H1 (cell line): ENCODE measurements at regions not wholly inside any gene's neighbourhood (a gene's known extent, or its start where the extent isn't known, plus 50 kb on each side); places are given as distances from the start of the nearest gene placed in this dataset.

ENCODE experiments used
- CTCF ChIA-PET: fragments of 300-600 bp; sonication (Branson Sonifier 250); formaldehyde crosslinking; loops from one replicate; lab custom pipeline; 2021; ENCODE audit not compliant: partially characterized antibody; lab: Charles Lee
- POLR2A ChIA-PET: fragments of 300-600 bp; sonication (Branson Sonifier 250); formaldehyde crosslinking; loops from one replicate; lab custom pipeline; 2021; ENCODE audit warnings: inconsistent platforms; ENCODE audit not compliant: partially characterized antibody; lab: Charles Lee
- DNase-seq, 2 experiments: peaks; one replicate each; pipeline versions ENCODE4 v3.0.0 to v3.0.0-alpha.2; 2010 to 2022; ENCODE audit warnings: low spot score in 2 of 2, low read depth in 1 of 2, mixed read lengths in 1 of 2
- FAIRE-seq: peaks from 2 replicates; lab custom pipeline; 2011; peaks lifted over from hg19 to GRCh38; lab: Jason Lieb, UNC
- H2AFZ ChIP-seq: 2 replicates; pipeline ENCODE4 v1.8.1; 2012; ENCODE audit warnings: low read length, inconsistent platforms
- H2AK5ac ChIP-seq: 2 replicates; pipeline ENCODE4 v1.6.1; 2013; ENCODE audit warnings: low read depth, low read length
- H2BK120ac ChIP-seq: replicated peaks from 2 replicates; pipeline ENCODE3; 2013; ENCODE audit warnings: low read depth, low read length, inconsistent platforms
- H2BK12ac ChIP-seq: 2 replicates; pipeline ENCODE4 v1.6.1; 2013; ENCODE audit warnings: low read depth, low read length
- H2BK15ac ChIP-seq: 2 replicates; pipeline ENCODE4 v1.6.1; 2013; ENCODE audit warnings: low read length
- H2BK20ac ChIP-seq: 2 replicates; pipeline ENCODE4 v1.6.1; 2013; ENCODE audit warnings: low read length
- H2BK5ac ChIP-seq: 2 replicates; pipeline ENCODE4 v1.6.1; 2013; ENCODE audit warnings: low read depth, low read length
- H3K14ac ChIP-seq: 2 replicates; pipeline ENCODE4 v1.6.1; 2013; ENCODE audit warnings: inconsistent platforms; ENCODE audit not compliant: insufficient read length
- H3K18ac ChIP-seq: 2 replicates; pipeline ENCODE4 v1.6.1; 2013; ENCODE audit warnings: low read length; ENCODE audit errors: extremely low read depth
- H3K23ac ChIP-seq: 2 replicates; pipeline ENCODE4 v1.6.1; 2013; ENCODE audit warnings: inconsistent platforms; ENCODE audit not compliant: insufficient read length
- H3K23me2 ChIP-seq: 2 replicates; pipeline ENCODE4 v1.6.1; 2013; ENCODE audit warnings: low read depth, low read length
- H3K27ac ChIP-seq: 2 replicates; pipeline ENCODE4 v1.6.1; 2011; ENCODE audit warnings: low read depth, low read length, inconsistent platforms
- H3K27me3 ChIP-seq, 4 experiments: replicated peaks in 1 of 4; 1 replicate in 1 of 4; 2 replicates in 3 of 4; pipeline versions ENCODE4 v1.6.1 to v1.8.1; 2011 to 2013; ENCODE audit warnings: low read length in 3 of 4, mild to moderate bottlenecking in 3 of 4, inconsistent platforms in 2 of 4, mixed read lengths in 2 of 4, moderate library complexity in 1 of 4; ENCODE audit not compliant: control insufficient read depth in 3 of 4, insufficient read depth in 3 of 4; ENCODE audit errors: extremely low read depth in 1 of 4
- H3K36me3 ChIP-seq, 4 experiments: 2 replicates each; pipeline versions ENCODE4 v1.6.1 to v1.8.1; 2011 to 2013; ENCODE audit warnings: mild to moderate bottlenecking in 4 of 4, low read length in 3 of 4, moderate library complexity in 2 of 4, control low read depth in 1 of 4, inconsistent platforms in 1 of 4; ENCODE audit not compliant: insufficient read depth in 4 of 4, control insufficient read depth in 2 of 4
- H3K4ac ChIP-seq: replicated peaks from 2 replicates; pipeline ENCODE3; 2013; ENCODE audit warnings: low read length, low read depth, mixed read lengths, inconsistent platforms; ENCODE audit not compliant: insufficient read length
- H3K4me1 ChIP-seq, 4 experiments: replicated peaks in 1 of 4; 1 replicate in 1 of 4; 2 replicates in 3 of 4; pipeline versions ENCODE4 v1.6.1 to v1.8.1; 2011 to 2013; ENCODE audit warnings: low read length in 3 of 4, inconsistent platforms in 2 of 4, mixed read lengths in 1 of 4; ENCODE audit not compliant: insufficient read depth in 4 of 4, control insufficient read depth in 3 of 4
- H3K4me2 ChIP-seq, 2 experiments: 2 replicates each; pipeline versions ENCODE4 v1.6.1 to v1.8.1; 2011 to 2013; ENCODE audit warnings: low read depth in 2 of 2, low read length in 2 of 2, control low read depth in 1 of 2, inconsistent platforms in 1 of 2, mild to moderate bottlenecking in 1 of 2; ENCODE audit not compliant: insufficient read depth in 1 of 2
- H3K4me3 ChIP-seq, 4 experiments: fragments of 200-600, 300-600 bp in 1 of 4; sonication (generic), shearing (Covaris generic), sonication (Bioruptor Twin) in 1 of 4; 2 replicates each; pipeline versions ENCODE4 v1.5.1 to v1.8.1; 2011 to 2016; ENCODE audit warnings: low read length in 4 of 4, low read depth in 3 of 4, control low read depth in 2 of 4, inconsistent platforms in 2 of 4, mild to moderate bottlenecking in 2 of 4, mixed read lengths in 1 of 4, moderate library complexity in 1 of 4; ENCODE audit not compliant: insufficient read depth in 2 of 4; ENCODE audit errors: extremely low read depth in 1 of 4
- H3K56ac ChIP-seq: replicated peaks from 2 replicates; pipeline ENCODE3; 2013; ENCODE audit warnings: low read depth, mild to moderate bottlenecking, mixed read lengths, low read length, inconsistent platforms; ENCODE audit not compliant: insufficient read length
- H3K79me1 ChIP-seq: 2 replicates; pipeline ENCODE4 v1.6.1; 2013; ENCODE audit warnings: low read depth, low read length, control low read depth
- H3K79me2 ChIP-seq, 2 experiments: 2 replicates each; pipeline versions ENCODE4 v1.6.1 to v1.8.1; 2012 to 2013; ENCODE audit warnings: low read length in 2 of 2, mild to moderate bottlenecking in 2 of 2, inconsistent platforms in 1 of 2; ENCODE audit not compliant: insufficient read depth in 2 of 2, control insufficient read depth in 1 of 2
- H3K9ac ChIP-seq, 4 experiments: replicated peaks in 1 of 4; 1 replicate in 1 of 4; 2 replicates in 3 of 4; pipeline versions ENCODE4 v1.6.1 to v1.8.1; 2011 to 2013; ENCODE audit warnings: low read depth in 3 of 4, low read length in 3 of 4, control low read depth in 2 of 4, mild to moderate bottlenecking in 2 of 4, moderate library complexity in 2 of 4, inconsistent platforms in 1 of 4; ENCODE audit errors: extremely low read depth in 1 of 4
- H3K9me3 ChIP-seq, 2 experiments: 2 replicates each; pipeline versions ENCODE4 v1.6.1 to v1.8.1; 2012 to 2013; ENCODE audit warnings: mild to moderate bottlenecking in 2 of 2, moderate library complexity in 2 of 2, control low read depth in 1 of 2, inconsistent platforms in 1 of 2, low read depth in 1 of 2, low read length in 1 of 2, mixed read lengths in 1 of 2; ENCODE audit not compliant: insufficient read depth in 2 of 2
- H4K20me1 ChIP-seq, 2 experiments: replicated peaks in 1 of 2; 2 replicates each; pipeline versions ENCODE3 to v1.8.1; 2011 to 2013; ENCODE audit warnings: inconsistent platforms in 2 of 2, low read length in 2 of 2, mild to moderate bottlenecking in 1 of 2; ENCODE audit not compliant: insufficient read depth in 2 of 2, control insufficient read depth in 1 of 2
- H4K5ac ChIP-seq: 2 replicates; pipeline ENCODE4 v1.6.1; 2013; ENCODE audit warnings: low read length, low read depth, mixed read lengths, inconsistent platforms; ENCODE audit not compliant: insufficient read length
- H4K8ac ChIP-seq: 2 replicates; pipeline ENCODE4 v1.8.0; 2013; ENCODE audit warnings: mild to moderate bottlenecking, moderate library complexity, low read length, inconsistent platforms; ENCODE audit not compliant: insufficient read depth; ENCODE audit errors: extremely low read depth
- H4K91ac ChIP-seq: replicated peaks from 2 replicates; pipeline ENCODE3; 2013; ENCODE audit warnings: low read length, mixed read lengths, inconsistent platforms; ENCODE audit not compliant: insufficient read length
- CHD2 ChIP-seq: IDR thresholded peaks from 2 replicates; pipeline ENCODE4 v1.6.1; 2012; ENCODE audit warnings: low read length, improper control_type of control experiment
- EP300 ChIP-seq, 2 experiments: IDR thresholded peaks; 1 replicate in 1 of 2; 2 replicates in 1 of 2; pipeline ENCODE4 v1.6.1; 2011 to 2012; ENCODE audit warnings: low read depth in 2 of 2, low read length in 2 of 2, mild to moderate bottlenecking in 2 of 2, borderline replicate concordance in 1 of 2, inconsistent platforms in 1 of 2, moderate library complexity in 1 of 2
- FOSL1 ChIP-seq: IDR thresholded peaks from 2 replicates; pipeline ENCODE4 v1.6.1; 2011; ENCODE audit warnings: mild to moderate bottlenecking, low read depth, low read length, moderate library complexity; ENCODE audit not compliant: insufficient read depth
- HDAC2 ChIP-seq, 2 experiments: fragments of 300-600 bp in 1 of 2; sonication (generic) in 1 of 2; IDR thresholded peaks; 2 replicates each; pipeline ENCODE4 v1.6.1; 2011 to 2012; ENCODE audit warnings: low read depth in 2 of 2, low read length in 2 of 2, mild to moderate bottlenecking in 2 of 2, moderate library complexity in 2 of 2, borderline replicate concordance in 1 of 2, inconsistent platforms in 1 of 2
- MAFK ChIP-seq: IDR thresholded peaks from 2 replicates; pipeline ENCODE4 v1.6.1; 2012; ENCODE audit warnings: low read depth, mild to moderate bottlenecking, improper control_type of control experiment, low read length
- RNF2 ChIP-seq: fragments of 200-900, 300-1000 bp; sonication (generic); IDR thresholded peaks from 2 replicates; pipeline ENCODE4 v1.7.1; 2016; ENCODE audit warnings: borderline replicate concordance, low read depth, mild to moderate bottlenecking, antibody characterized with exemption, low read length; ENCODE audit not compliant: poor library complexity, severe bottlenecking; ENCODE audit errors: missing control alignments
- SIN3A ChIP-seq, 2 experiments: IDR thresholded peaks in 1 of 2; conservative IDR thresholded peaks in 1 of 2; 2 replicates each; pipeline ENCODE4 v1.6.1; 2011 to 2012; ENCODE audit warnings: low read length in 2 of 2, improper control_type of control experiment in 1 of 2, low read depth in 1 of 2, mild to moderate bottlenecking in 1 of 2
- SIRT6 ChIP-seq: IDR thresholded peaks from one replicate; pipeline ENCODE4 v1.7.1; 2012; ENCODE audit warnings: low read length, inconsistent platforms
- SIX5 ChIP-seq: IDR thresholded peaks from 2 replicates; pipeline ENCODE4 v1.6.1; 2011; ENCODE audit warnings: mild to moderate bottlenecking, low read depth, low read length
- TAF1 ChIP-seq: IDR thresholded peaks from 2 replicates; pipeline ENCODE4 v1.6.1; 2011; ENCODE audit warnings: mild to moderate bottlenecking, low read depth, low read length
- ZNF274 ChIP-seq: IDR thresholded peaks from 2 replicates; pipeline ENCODE4 v1.7.0; 2012; ENCODE audit warnings: low read length, borderline replicate concordance; ENCODE audit errors: extremely low read depth
- WGBS, 2 experiments: shearing (Covaris generic) in 1 of 2; methylation state at CpG; one replicate each; pipeline versions ENCODE4 v1.1.6 to v1.1.7; 2013 to 2015; ENCODE audit warnings: low lambda C conversion rate in 2 of 2, mixed read lengths in 2 of 2, inconsistent platforms in 1 of 2, low coverage in 1 of 2, missing lambda C conversion rate in 1 of 2; ENCODE audit not compliant: insufficient replicate concordance in 2 of 2, insufficient coverage in 1 of 2, insufficient read length in 1 of 2; ENCODE audit errors: extremely low coverage in 1 of 2, missing lambda C conversion rate in 1 of 2; 5-methylcytosine and 5-hydroxymethylcytosine counted together
- TF ChIP-seq, protein P1 (sequence below): IDR thresholded peaks from 2 replicates; pipeline ENCODE4 v1.6.1; 2011; ENCODE audit warnings: low read length, improper control_type of control experiment
- TF ChIP-seq, protein P2 (sequence below): IDR thresholded peaks from 2 replicates; pipeline ENCODE4 v1.6.1; 2011; ENCODE audit warnings: low read depth, mild to moderate bottlenecking, low read length; ENCODE audit not compliant: insufficient read depth

DNA sequence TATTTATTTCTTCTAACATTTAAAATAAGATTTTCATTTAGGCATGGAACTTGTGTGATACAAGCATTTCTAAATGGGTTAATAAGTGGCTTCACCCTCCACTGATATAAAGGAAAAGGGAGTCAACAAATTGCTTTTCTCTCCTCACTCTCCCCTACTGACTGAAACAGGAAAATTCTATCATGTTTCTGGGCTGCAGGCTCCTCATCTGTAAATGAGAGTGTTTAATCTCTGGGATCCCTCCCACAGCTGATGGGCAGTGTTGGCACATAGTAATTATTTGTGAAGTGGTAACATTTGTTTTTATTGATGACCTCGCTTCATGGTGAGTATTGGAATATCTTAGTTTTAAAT, 69.8 kb upstream of the WARS2 start:
- Histone ChIP-seq H4K20me1 (no peaks in the 10 kb centered on the region), H3K14ac (no peak overlapping the region), H3K79me2 (no peaks in the 10 kb centered on the region), H4K91ac (no peak overlapping the region), H4K8ac (no peak overlapping the region), H3K4ac (no peak overlapping the region), H3K23ac (no peak overlapping the region), H3K56ac (no peak overlapping the region), H3K4me1 (no peaks in the 10 kb centered on the region), H3K18ac (no peak overlapping the region), H3K4me2 (no peak overlapping the region), H2BK5ac (no peak overlapping the region), H4K5ac (no peak overlapping the region), H2BK12ac (no peak overlapping the region), H3K27me3 (no peaks in the 10 kb centered on the region), H3K79me1 (no peaks in the 10 kb centered on the region), H2AK5ac (no peak overlapping the region), H2BK15ac (no peak overlapping the region), H3K4me3 (no peak overlapping the region), H3K9me3 (no peaks in the 10 kb centered on the region), H2BK120ac (no peak overlapping the region), H2BK20ac (no peak overlapping the region), H3K27ac (no peak overlapping the region), H2AFZ (no peak overlapping the region), H3K36me3 (no peaks in the 10 kb centered on the region), H3K9ac (no peak overlapping the region), H3K23me2 (no peaks in the 10 kb centered on the region)
- WGBS, 2 experiments: 82% methylated on average over 1 of the region's 1 CpG; no CpG with 5 or more reads in 1 of the 2 experiments
- POLR2A ChIA-PET: no interaction called here
- FAIRE-seq (no peak), DNase-seq (no peak)
- CTCF ChIA-PET: no interaction called here
- TF ChIP-seq TAF1: no peak
- TF ChIP-seq HDAC2 (IDR thresholded peaks at IDR 0.05; ENCODE audit: borderline replicate concordance in 1 of 2, low read depth in 2 of 2, low read length in 2 of 2): no peak
- TF ChIP-seq SIX5: no peak
- TF ChIP-seq ZNF274: no peak
- TF ChIP-seq, protein P1, sequence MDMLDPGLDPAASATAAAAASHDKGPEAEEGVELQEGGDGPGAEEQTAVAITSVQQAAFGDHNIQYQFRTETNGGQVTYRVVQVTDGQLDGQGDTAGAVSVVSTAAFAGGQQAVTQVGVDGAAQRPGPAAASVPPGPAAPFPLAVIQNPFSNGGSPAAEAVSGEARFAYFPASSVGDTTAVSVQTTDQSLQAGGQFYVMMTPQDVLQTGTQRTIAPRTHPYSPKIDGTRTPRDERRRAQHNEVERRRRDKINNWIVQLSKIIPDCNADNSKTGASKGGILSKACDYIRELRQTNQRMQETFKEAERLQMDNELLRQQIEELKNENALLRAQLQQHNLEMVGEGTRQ: no peak
- TF ChIP-seq SIN3A (conservative IDR thresholded peaks at IDR 0.05 in 1 of 2, IDR thresholded peaks at IDR 0.05 in 1 of 2; ENCODE audit: low read depth in 1 of 2, low read length in 2 of 2): no peak
- TF ChIP-seq CHD2: no peak
- TF ChIP-seq FOSL1: no peak
- no peak for TF ChIP-seq RNF2
- no peak for TF ChIP-seq MAFK
- TF ChIP-seq SIRT6: no peak
- no peak for TF ChIP-seq EP300 (IDR thresholded peaks at IDR 0.05; ENCODE audit: borderline replicate concordance in 1 of 2, low read depth in 2 of 2, low read length in 2 of 2)
- TF ChIP-seq, protein P2, sequence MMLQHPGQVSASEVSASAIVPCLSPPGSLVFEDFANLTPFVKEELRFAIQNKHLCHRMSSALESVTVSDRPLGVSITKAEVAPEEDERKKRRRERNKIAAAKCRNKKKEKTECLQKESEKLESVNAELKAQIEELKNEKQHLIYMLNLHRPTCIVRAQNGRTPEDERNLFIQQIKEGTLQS: no peak
